ENCODE measurements at regions not wholly inside any gene's neighbourhood (a gene's known extent, or its start where the extent isn't known, plus 50 kb on each side); places are given as distances from the start of the nearest gene placed in this dataset.

GRCh38 chr2:147679955-147680531 lies 164.8 kb upstream of the ACVR2A start:
- no peak overlapping the region for H3K4me3 ChIP-seq (ENCODE audit: low read depth, low read length)
- no peak for DNase-seq (ENCODE audit: low read depth)
- TF ChIP-seq, protein P1, sequence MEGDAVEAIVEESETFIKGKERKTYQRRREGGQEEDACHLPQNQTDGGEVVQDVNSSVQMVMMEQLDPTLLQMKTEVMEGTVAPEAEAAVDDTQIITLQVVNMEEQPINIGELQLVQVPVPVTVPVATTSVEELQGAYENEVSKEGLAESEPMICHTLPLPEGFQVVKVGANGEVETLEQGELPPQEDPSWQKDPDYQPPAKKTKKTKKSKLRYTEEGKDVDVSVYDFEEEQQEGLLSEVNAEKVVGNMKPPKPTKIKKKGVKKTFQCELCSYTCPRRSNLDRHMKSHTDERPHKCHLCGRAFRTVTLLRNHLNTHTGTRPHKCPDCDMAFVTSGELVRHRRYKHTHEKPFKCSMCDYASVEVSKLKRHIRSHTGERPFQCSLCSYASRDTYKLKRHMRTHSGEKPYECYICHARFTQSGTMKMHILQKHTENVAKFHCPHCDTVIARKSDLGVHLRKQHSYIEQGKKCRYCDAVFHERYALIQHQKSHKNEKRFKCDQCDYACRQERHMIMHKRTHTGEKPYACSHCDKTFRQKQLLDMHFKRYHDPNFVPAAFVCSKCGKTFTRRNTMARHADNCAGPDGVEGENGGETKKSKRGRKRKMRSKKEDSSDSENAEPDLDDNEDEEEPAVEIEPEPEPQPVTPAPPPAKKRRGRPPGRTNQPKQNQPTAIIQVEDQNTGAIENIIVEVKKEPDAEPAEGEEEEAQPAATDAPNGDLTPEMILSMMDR (IDR thresholded peaks at IDR 0.05; ENCODE audit: insufficient read depth, low read depth, low read length), result no peak

GRCh38 chr2:147679191-147679954 lies 165.5 kb upstream of the ACVR2A start:
- H3K4me3 ChIP-seq (ENCODE audit: low read depth, low read length), result no peak overlapping the region
- peak; percentile 18 for DNase-seq (ENCODE audit: low read depth)
- TF ChIP-seq, protein P1 (IDR thresholded peaks at IDR 0.05; ENCODE audit: insufficient read depth, low read depth, low read length), result no peak

DNA sequence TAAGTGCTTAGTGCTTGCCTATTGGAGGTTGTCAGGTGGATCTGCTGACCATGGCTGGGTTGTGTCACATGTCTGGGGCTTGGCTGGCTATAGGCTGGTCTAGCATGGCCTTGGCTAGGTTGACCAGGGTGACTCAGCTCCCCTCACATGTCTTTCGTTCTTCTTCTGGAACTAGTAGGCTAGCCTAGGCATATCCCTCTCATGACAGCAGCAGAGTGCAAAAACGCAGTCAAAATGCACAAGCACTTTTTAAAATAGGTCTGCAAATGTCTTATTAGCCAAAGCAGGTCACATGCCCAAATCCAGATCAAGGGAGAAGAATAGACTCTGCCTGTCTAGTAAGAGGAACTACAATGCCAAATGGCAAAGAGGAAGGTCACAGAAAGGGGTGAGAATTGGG lies 179.7 kb upstream of the ACVR2A start:
- no peak for DNase-seq (ENCODE audit: low read depth)
- TF ChIP-seq, protein P1 (IDR thresholded peaks at IDR 0.05; ENCODE audit: insufficient read depth, low read depth, low read length), result no peak
- H3K4me3 ChIP-seq (ENCODE audit: low read depth, low read length), result no peak overlapping the region

GRCh38 chr2:147663962-147664361 lies 180.9 kb upstream of the ACVR2A start:
- TF ChIP-seq, protein P1 (IDR thresholded peaks at IDR 0.05; ENCODE audit: insufficient read depth, low read depth, low read length), result no peak
- no peak overlapping the region for H3K4me3 ChIP-seq (ENCODE audit: low read depth, low read length)
- DNase-seq (ENCODE audit: low read depth), result no peak

- H3K4me3 ChIP-seq (ENCODE audit: low read depth, low read length), result no peak overlapping the region
- no peak for DNase-seq (ENCODE audit: low read depth)
- TF ChIP-seq, protein P1 (IDR thresholded peaks at IDR 0.05; ENCODE audit: insufficient read depth, low read depth, low read length), result no peak
Measured at GRCh38 chr2:147663153-147663961, 181.5 kb upstream of the ACVR2A start.

DNA sequence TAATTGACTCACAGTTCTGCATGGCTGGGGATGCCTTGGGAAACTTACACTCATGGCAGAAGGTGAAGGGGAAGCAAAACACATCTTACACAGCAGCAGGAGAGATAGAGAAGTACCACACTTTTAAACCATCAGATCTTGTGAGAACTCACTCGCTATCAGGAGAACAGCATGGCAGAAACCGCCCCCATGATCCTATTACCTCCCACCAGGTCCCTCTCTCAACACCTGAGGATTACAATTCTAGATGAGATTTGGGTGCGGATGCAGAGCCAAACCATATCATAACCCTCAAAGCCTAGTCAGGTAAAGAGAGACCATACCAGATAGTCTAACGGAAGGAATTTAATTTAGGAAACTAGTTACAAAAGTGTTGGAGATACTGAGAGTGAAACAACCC lies 182.6 kb upstream of the ACVR2A start:
- no peak for DNase-seq (ENCODE audit: low read depth)
- TF ChIP-seq, protein P1 (IDR thresholded peaks at IDR 0.05; ENCODE audit: insufficient read depth, low read depth, low read length), result no peak

More for the DNA sequence above, 182.6 kb upstream of the ACVR2A start:
- H3K4me3 ChIP-seq (ENCODE audit: low read depth, low read length), result no peak overlapping the region
